Fibroblast of skin of right biceps (primary cell): ENCODE measurements at regions not wholly inside any gene's neighbourhood (a gene's known extent, or its start where the extent isn't known, plus 50 kb on each side); places are given as distances from the start of the nearest gene placed in this dataset.
"Not testable (repeated sequence)": the region's sequence is repeated elsewhere in the genome, so short reads cannot be mapped to it uniquely, and the experiment has no call there.

Experiments used
- DNase-seq: peaks from one replicate; pipeline ENCODE4 v3.0.0-alpha.2; 2013

DNA sequence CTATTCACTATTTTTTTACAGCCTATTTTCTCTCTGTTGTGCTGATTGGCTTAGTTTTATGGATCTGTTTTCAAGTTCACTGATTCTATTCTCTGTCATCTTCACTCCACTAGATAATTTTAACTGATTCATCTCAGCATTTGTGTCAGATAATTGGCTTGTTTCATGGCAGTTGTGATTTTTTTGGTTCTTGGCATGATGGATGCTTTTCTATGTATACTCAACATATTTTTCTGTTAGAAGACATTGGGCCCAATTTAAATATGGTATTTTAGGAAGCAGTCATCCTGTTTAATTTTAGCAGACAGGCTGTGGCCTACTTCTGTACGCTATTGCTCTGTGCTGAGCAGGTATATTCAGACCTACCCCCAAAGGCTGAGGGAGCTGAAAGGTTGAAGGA is 1865.3 kb upstream of the ACO1 start:
- no peak for DNase-seq

GRCh38 chr9:30519756-30520155 is 1864.7 kb upstream of the ACO1 start:
- peak; percentile 61 for DNase-seq

GRCh38 chr9:30522061-30522460 is 1862.4 kb upstream of the ACO1 start:
- DNase-seq, result no peak

GRCh38 chr9:30522486-30522885 is 1862.0 kb upstream of the ACO1 start:
- DNase-seq, result no peak

DNA sequence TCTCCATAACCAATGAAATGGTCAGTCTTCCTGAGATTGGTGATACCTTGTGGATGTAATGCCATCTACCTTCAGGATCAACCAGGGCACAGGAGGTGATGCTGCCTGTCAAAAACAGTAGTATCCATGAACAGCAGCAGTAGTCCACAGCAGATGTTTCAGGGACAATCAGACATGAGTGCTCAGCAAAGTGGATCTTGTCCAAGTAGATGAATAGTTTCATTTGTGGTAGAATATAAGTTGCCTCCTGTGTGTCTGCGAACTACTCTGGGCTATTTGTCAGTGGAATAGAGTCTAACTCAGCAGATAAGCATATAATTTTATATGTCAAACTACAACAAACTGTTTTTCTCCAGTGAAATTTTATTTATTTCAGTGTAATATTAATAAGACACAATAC is 1860.1 kb upstream of the ACO1 start:
- no peak for DNase-seq

DNA sequence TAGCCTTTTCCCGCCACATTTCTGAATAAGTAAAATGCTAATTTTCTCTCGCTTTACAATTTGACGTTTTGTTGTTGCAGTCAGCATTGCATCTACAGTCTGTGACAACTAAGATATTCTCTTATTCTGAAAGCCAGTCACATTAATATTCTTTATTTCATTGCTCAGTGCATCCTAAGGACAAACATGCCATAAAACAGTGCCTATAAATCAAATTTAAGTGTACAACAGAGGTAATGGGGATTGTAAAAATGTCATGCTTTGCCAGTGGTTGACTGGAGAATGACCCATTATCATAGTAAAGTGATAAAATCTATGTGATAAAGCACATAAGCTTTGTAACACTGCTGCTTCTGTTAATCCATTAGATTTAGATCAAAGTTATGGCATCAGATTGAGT is 1850.0 kb upstream of the ACO1 start:
- DNase-seq, result no peak

GRCh38 chr9:30534896-30535295 is 1849.5 kb upstream of the ACO1 start:
- DNase-seq, result no peak

- no peak for DNase-seq
Measured at GRCh38 chr9:30536494-30536893, 1847.9 kb upstream of the ACO1 start.

GRCh38 chr9:30539696-30540095 is 1844.7 kb upstream of the ACO1 start:
- DNase-seq, result not testable (repeated sequence)

- DNase-seq, result no peak
Measured at GRCh38 chr9:30574355-30575151, 1809.9 kb upstream of the ACO1 start.

- DNase-seq, result no peak
Measured at GRCh38 chr9:30575218-30575617, 1809.2 kb upstream of the ACO1 start.

DNA sequence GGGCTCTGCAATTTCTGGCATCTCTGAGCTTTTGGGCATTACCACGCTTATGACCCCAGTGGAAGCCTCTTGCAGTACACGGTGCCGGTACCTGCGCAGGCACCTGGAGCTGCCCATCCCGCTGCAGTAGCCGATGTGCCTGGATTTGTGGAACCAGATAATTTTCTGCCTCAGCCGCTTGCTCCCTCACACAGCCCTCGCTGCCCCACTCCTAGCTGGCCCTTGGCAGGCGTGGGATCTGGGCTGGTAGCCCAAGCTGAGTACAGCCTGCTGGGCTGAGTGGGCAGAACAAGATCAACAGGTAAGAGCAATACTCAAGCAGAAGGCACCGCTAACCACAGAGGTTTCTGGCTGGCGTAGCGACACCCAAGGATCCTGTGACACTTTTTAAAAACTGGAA is 1808.8 kb upstream of the ACO1 start:
- no peak for DNase-seq

- no peak for DNase-seq
Measured at GRCh38 chr9:30579810-30580209, 1804.6 kb upstream of the ACO1 start.

DNA sequence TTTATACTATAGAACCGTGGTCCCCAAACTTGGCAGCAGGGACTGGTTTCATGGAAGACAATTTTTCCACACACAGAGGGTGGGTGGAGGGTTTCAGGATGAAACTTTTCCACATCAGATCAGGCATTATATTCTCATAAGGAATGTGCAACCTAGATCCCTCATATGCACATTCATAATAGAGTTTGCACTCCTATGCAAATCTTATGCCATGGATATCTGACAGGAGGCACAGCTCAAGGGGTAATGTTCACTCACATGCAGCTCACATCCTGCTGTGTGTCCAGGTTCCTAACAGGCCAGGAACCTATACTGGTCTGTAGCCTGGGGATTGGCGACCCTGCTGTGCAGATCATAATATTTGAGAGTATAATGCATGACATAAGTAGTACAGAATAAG is 1802.2 kb upstream of the ACO1 start:
- DNase-seq, result no peak

- DNase-seq, result no peak
Measured at GRCh38 chr9:30584559-30584958, 1799.9 kb upstream of the ACO1 start.

DNA sequence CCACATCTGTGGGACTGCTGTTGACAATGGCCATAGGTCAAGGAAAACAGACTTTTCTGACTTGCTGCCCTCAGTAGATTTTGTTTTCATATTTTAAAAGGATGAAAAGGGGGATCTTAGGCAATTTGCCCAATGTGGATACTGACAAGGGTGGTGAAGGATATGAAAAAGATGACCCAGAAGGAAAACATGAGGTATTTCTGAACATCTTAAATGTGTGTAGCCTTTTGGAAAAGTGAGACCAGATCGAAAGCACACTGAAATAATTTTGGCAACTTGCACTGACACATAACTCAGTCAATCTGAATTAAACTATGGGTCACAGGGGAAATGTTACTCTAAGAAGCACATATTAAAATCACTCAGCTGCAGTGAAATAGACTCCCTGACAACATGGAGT is 1793.0 kb upstream of the ACO1 start:
- DNase-seq, result no peak

- no peak for DNase-seq
Measured at GRCh38 chr9:30597608-30598007, 1786.8 kb upstream of the ACO1 start.

DNA sequence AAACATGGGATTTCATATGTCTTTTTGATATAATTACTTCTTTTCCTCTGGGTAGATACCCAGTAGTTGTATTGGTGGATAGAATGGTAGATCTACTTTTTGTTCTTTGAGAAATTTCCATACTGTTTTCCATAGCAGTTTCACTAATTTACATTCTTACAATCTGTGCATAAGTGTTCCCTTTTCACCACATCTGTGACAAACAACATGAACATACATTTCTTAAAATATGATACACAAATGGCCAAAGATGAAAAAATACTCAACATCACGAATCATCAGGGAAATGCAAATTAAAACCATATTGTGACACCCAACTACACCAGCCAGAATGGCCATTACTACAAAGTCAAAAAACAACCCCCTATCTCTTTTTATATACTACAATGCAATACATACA is 1778.5 kb upstream of the ACO1 start:
- DNase-seq, result no peak

DNA sequence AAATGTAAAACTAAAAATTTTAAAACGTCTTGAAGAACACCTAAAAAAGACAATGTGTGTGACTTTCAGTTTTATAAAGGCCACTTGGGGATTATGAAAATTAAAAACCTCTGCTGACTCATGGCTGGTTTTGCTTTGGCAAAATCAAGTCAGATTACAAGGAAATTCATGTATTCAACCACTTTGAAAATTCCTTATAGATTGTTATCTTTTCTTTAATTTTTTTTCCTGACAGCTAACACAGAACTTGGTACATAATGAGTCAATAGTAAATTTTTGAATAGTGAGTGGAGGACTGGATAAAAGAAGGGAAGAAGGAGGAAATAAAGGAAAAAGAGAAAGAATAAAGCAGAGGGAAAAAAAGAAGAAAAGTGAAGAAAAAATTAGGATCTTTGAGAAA is 1774.7 kb upstream of the ACO1 start:
- DNase-seq, result peak; percentile 2

DNA sequence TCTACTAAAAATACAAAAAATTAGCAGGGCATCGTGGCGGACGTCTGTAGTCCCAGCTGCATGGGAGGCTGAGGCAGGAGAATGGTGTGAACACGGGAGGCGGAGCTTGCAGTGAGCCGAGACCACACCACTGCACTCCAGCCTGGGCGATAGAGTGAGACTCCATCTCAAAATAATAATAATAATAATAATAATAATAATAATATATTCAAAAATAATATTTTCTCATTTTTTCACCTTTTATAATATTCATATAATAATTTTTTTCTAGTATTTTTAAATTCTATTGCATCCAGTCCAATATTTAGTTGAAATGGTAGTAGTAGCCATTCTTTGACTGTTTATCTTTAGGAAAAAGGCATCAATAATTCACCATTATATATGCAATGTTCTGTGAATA is 1767.7 kb upstream of the ACO1 start:
- not testable (repeated sequence) for DNase-seq

DNA sequence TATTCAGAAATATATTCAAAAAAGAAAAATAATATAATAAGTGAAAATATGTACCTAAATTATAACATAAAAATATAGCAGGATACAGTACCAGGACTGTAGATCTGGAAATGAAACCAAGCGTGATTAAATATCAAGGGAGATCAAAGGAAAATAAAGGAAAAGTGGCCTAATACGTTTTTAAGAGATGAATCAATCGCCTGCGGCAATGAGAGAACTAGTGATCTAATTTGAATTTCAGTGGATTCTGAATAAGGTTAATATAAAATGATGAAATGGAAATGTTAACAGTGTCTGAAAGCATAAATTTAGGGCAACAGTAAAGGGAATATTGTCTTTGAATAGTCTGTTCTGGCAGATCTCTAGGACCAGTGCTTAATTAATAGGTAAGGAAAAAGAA is 1761.9 kb upstream of the ACO1 start:
- DNase-seq, result no peak

DNA sequence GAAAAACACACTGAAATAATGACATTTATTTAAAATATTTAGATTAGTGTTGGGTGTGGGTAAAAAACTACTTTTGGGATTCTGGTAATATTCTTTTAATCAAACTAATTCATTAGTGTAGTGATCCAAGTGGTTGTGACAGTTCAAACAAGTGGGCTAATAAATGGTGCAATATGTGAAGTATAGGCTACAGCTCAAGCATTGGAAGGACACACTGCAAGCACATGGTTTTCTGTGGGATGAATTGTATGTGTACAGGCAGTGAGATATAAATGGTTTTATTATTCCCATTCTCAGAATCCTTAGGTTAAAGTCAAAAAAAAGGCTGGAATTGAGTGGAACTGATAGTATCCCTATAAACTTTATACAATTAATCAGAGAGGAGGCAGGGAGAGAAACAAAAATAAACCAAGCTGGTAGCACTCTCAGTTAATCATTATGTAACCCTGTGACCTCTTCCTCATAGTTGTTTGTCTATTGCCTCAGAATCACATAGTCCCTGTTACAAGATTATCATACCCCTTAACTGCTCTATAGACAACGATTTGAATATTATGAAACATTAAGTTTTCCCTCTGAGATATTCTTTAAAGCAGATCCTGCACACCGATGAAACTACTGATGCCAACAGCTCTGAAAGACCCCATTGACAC is 1755.4 kb upstream of the ACO1 start:
- no peak for DNase-seq

- DNase-seq, result no peak
Measured at GRCh38 chr9:30630459-30630858, 1754.0 kb upstream of the ACO1 start.

- not testable (repeated sequence) for DNase-seq
Measured at GRCh38 chr9:30646639-30647038, 1737.8 kb upstream of the ACO1 start.

- no peak for DNase-seq
Measured at GRCh38 chr9:30661925-30662324, 1722.5 kb upstream of the ACO1 start.
